Lung (tissue), 11 donors: ENCODE measurements at regions not wholly inside any gene's neighbourhood (a gene's known extent, or its start where the extent isn't known, plus 50 kb on each side); places are given as distances from the start of the nearest gene placed in this dataset.

Experiments
- ATAC-seq: fragments of 200-7000 bp; cut with Tn5 transposase; one replicate; pipeline ENCODE4 v1.9.1; 2020; ENCODE audit warnings: moderate number of reproducible peaks; ENCODE audit not compliant: insufficient read depth, low FRiP score
- DNase-seq, 3 donors: peaks; one replicate each; pipeline ENCODE4 v3.0.0-alpha.2; 2013 to 2017
- H3K27ac ChIP-seq, 2 donors: one replicate each; pipeline ENCODE4 v1.5.1; 2013; ENCODE audit warnings: mild to moderate bottlenecking in 2 of 2, moderate library complexity in 2 of 2, control low read depth in 1 of 2, inconsistent platforms in 1 of 2, low read depth in 1 of 2, low read length in 1 of 2
- H3K27me3 ChIP-seq, 3 donors: one replicate each; pipeline ENCODE4 v1.5.1; 2013; ENCODE audit warnings: low read length in 2 of 3; ENCODE audit not compliant: control insufficient read depth in 3 of 3, insufficient read depth in 3 of 3
- H3K36me3 ChIP-seq, 4 donors: one replicate each; pipeline ENCODE4 v1.5.1; 2013; ENCODE audit warnings: low read length in 4 of 4, mild to moderate bottlenecking in 1 of 4, moderate library complexity in 1 of 4; ENCODE audit not compliant: control insufficient read depth in 4 of 4, insufficient read depth in 4 of 4
- H3K4me1 ChIP-seq, 5 donors: one replicate each; pipeline ENCODE4 v1.5.1; 2013; ENCODE audit warnings: low read length in 5 of 5, mild to moderate bottlenecking in 2 of 5, moderate library complexity in 1 of 5; ENCODE audit not compliant: control insufficient read depth in 5 of 5, insufficient read depth in 5 of 5
- H3K4me3 ChIP-seq: one replicate; pipeline ENCODE4 v1.5.1; 2013; ENCODE audit warnings: mild to moderate bottlenecking, control low read depth, moderate library complexity
- H3K9ac ChIP-seq, 2 donors: one replicate each; pipeline ENCODE4 v1.5.1; 2013; ENCODE audit warnings: low read length in 2 of 2, control low read depth in 1 of 2; ENCODE audit not compliant: insufficient read depth in 1 of 2
- H3K9me3 ChIP-seq, 4 donors: one replicate each; pipeline ENCODE4 v1.5.1; 2013; ENCODE audit warnings: low read length in 3 of 4, mild to moderate bottlenecking in 1 of 4, moderate library complexity in 1 of 4; ENCODE audit not compliant: control insufficient read depth in 4 of 4, insufficient read depth in 3 of 4
- WGBS, 2 donors: extraction: QIAGEN DNeasy Blood & Tissue Kit; methylation state at CpG; one replicate each; pipeline ENCODE4 v1.1.7; 2013; 5-methylcytosine and 5-hydroxymethylcytosine counted together
- TF ChIP-seq, protein P1 (sequence below): IDR thresholded peaks from 2 replicates; pipeline ENCODE4 v1.5.1; 2012; ENCODE audit warnings: mild to moderate bottlenecking; ENCODE audit errors: control extremely low read depth, extremely low read depth
- donor health status: control.
- donor health status: control.
- donor health status: Bipolar disorder and iron deficiency.
- donor health status: healthy.
- donor health status: DM: yes; HTN: yes; CAD: no.

DNA sequence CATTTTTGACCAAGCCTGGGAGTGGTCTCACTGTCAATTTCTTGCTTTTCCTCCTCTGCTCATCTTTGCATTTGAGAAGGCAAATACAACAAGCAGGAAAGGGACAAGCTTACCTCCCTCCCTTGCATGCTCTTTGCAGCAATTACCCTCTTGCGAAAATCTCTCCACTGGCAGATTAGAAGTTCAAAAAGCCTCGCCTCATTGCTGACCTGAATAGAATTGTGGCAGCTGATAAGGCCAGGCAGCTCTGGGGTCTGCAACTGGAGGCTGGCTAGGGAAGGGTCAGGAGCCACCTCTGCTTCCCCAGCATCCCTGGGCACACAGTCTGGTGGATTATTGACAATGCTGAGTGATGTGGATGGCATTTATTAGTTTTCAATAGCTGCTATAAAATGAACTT, 362.3 kb upstream of the KIF2A start:
- Histone ChIP-seq H3K27ac (no peak overlapping the region), H3K36me3 (no peaks in the 10 kb centered on the region), H3K9me3 (no peaks in the 10 kb centered on the region), H3K27me3 (peaks cover 0 to 6% (median 6%) of the 10 kb centered on the region in 3 donors), H3K9ac (no peak overlapping the region), H3K4me3 (no peak overlapping the region), H3K4me1 (peaks cover 0 to 1% (median 0%) of the 10 kb centered on the region in 5 donors)
- ATAC-seq (no peak), DNase-seq (no peak)
- TF ChIP-seq, protein P1, sequence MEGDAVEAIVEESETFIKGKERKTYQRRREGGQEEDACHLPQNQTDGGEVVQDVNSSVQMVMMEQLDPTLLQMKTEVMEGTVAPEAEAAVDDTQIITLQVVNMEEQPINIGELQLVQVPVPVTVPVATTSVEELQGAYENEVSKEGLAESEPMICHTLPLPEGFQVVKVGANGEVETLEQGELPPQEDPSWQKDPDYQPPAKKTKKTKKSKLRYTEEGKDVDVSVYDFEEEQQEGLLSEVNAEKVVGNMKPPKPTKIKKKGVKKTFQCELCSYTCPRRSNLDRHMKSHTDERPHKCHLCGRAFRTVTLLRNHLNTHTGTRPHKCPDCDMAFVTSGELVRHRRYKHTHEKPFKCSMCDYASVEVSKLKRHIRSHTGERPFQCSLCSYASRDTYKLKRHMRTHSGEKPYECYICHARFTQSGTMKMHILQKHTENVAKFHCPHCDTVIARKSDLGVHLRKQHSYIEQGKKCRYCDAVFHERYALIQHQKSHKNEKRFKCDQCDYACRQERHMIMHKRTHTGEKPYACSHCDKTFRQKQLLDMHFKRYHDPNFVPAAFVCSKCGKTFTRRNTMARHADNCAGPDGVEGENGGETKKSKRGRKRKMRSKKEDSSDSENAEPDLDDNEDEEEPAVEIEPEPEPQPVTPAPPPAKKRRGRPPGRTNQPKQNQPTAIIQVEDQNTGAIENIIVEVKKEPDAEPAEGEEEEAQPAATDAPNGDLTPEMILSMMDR, result no peak
- WGBS, 2 donors, result 71 to 87% methylated on average over 2 of the region's 2 CpGs

DNA sequence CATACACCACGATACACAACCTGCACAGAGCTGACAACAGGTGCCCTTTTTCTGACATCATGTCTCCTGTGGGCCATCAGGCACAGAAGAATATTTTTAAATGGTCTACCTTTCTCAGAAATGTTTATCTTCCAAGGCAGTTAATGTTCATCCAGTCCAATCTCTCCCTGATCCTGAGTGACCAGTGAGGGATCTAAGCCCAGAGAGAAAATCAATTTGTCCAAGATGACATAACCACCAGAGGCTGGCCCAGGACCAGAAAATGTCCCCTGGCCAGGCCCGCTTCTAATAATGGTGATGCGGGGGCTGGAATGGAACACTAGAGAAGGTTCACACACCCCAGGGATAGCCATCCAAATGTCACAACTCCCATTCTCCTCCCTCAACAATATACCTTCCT, 357.9 kb upstream of the KIF2A start:
- H3K9me3 ChIP-seq, result no peaks in the 10 kb centered on the region
- TF ChIP-seq, protein P1, result no peak
- WGBS, 2 donors, result 89 to 92% methylated on average over 3 of the region's 3 CpGs
- H3K9ac ChIP-seq, result no peak overlapping the region
- H3K36me3 ChIP-seq, result no peaks in the 10 kb centered on the region
- no peaks in the 10 kb centered on the region for H3K4me1 ChIP-seq
- H3K4me3 ChIP-seq, result no peak overlapping the region
- DNase-seq (no peak), ATAC-seq (no peak)
- no peak overlapping the region for H3K27ac ChIP-seq
- peaks cover 0 to 6% (median 3%) of the 10 kb centered on the region in 3 donors for H3K27me3 ChIP-seq

DNA sequence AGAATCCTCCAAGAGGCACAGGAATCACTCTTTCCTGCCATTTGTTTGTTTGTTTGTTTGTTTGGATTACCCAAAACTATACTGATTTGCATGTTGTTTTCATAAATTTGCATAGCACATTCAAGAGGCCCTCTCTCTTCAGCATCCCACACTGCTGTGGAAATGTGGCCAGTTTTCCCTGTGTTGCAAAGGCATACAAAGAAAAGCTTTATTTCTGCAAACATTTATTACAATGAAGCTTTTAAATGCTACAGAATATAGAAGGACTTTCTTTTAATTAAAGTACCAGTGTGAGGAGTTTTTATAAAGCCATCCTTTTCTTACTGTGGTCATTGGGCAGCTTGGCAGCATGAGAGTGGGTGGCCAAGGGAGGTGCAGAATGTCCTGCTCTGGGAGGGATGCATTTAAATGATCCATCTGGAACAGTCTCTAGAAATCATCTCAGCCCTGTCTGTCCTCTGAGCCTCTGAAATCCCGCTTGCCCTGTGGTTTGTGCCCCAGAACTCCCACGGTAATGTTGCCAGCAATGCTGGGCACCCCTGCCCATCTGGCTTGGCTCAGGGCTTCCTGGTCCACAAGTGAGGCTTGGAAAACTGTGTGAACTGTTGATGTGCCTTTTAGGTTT, 356.8 kb upstream of the KIF2A start:
- Histone ChIP-seq H3K36me3 (no peaks in the 10 kb centered on the region), H3K4me1 (no peaks in the 10 kb centered on the region), H3K4me3 (no peak overlapping the region), H3K9ac (no peak overlapping the region), H3K27me3 (peaks cover 0 to 6% (median 3%) of the 10 kb centered on the region in 3 donors), H3K9me3 (no peaks in the 10 kb centered on the region), H3K27ac (no peak overlapping the region)
- ATAC-seq (no peak), DNase-seq (no peak)
- WGBS, 2 donors, result 77 to 80% methylated on average over 2 of the region's 2 CpGs
- TF ChIP-seq, protein P1, result no peak
